HCT116 (cell line): ENCODE measurements at regions not wholly inside any gene's neighbourhood (a gene's known extent, or its start where the extent isn't known, plus 50 kb on each side); places are given as distances from the start of the nearest gene placed in this dataset.

Source experiments
- ATAC-seq: fragments of 200-7000 bp; cut with Tn5 transposase; 2 replicates; pipeline ENCODE4 v1.9.1; 2020; ENCODE audit warnings: mild to moderate bottlenecking, moderate library complexity
- BruUV-seq: library from RNA; stranded (reverse); fragments of 400-500 nt; replicated peaks from 2 replicates; lab custom pipeline; 2021; lab: Mats Ljungman, UMichigan
- CTCF ChIA-PET: fragments of 300-600 bp; sonication (Branson Sonifier 250); formaldehyde crosslinking; loops from one replicate; lab custom pipeline; 2021; ENCODE audit warnings: antibody characterized with exemption; lab: Charles Lee
- POLR2A ChIA-PET: fragments of 300-600, 350-600 bp; sonication (Branson Sonifier 250); formaldehyde crosslinking; loops from one replicate; lab custom pipeline; 2021; ENCODE audit warnings: antibody characterized with exemption; lab: Charles Lee
- RAD21 ChIA-PET, 2 experiments: fragments of 300-600 bp; sonication (Branson Sonifier 250); formaldehyde crosslinking; loops; one replicate each; lab custom pipeline; 2023; ENCODE audit warnings: low total read pairs in 2 of 2; ENCODE audit not compliant: uncharacterized antibody in 2 of 2, unreplicated experiment in 2 of 2, low non-redundant PET in 1 of 2; lab: Charles Lee
- DNase-seq: peaks from one replicate; pipeline ENCODE4 v3.0.0-alpha.2; 2010; ENCODE audit warnings: low read depth, low spot score
- H2AFZ ChIP-seq: fragments of 200-600 bp; shearing (Covaris generic), sonication (generic); 2 replicates; pipeline ENCODE4 v1.6.1; 2017; ENCODE audit warnings: low read depth, mixed run types, mixed read lengths, antibody characterized with exemption, low read length; ENCODE audit not compliant: poor library complexity, severe bottlenecking
- H3K27ac ChIP-seq: 2 replicates; pipeline ENCODE4 v1.5.1; 2012; ENCODE audit warnings: low read depth, low read length
- H3K27me3 ChIP-seq: fragments of 200-600 bp; sonication (generic); 2 replicates; pipeline ENCODE4 v1.6.1; 2016; ENCODE audit warnings: mixed run types, low read length, mixed read lengths; ENCODE audit not compliant: insufficient read depth
- H3K36me3 ChIP-seq, 2 experiments: fragments of 200-500 bp in 1 of 2; fragments of 200-600 bp in 1 of 2; sonication (Bioruptor generic) in 1 of 2; sonication (generic) in 1 of 2; 2 replicates each; pipeline versions ENCODE4 v1.5.1 to v1.6.1; 2014 to 2016; ENCODE audit warnings: low read length in 2 of 2, inconsistent platforms in 1 of 2, mixed read lengths in 1 of 2, mixed run types in 1 of 2; ENCODE audit not compliant: insufficient read depth in 2 of 2, control insufficient read depth in 1 of 2
- H3K4me1 ChIP-seq, 2 experiments: fragments of 200-600 bp in 1 of 2; sonication (generic) in 1 of 2; 2 replicates each; pipeline versions ENCODE4 v1.5.1 to v1.6.1; 2012 to 2017; ENCODE audit warnings: low read length in 2 of 2, inconsistent platforms in 1 of 2, mild to moderate bottlenecking in 1 of 2, mixed read lengths in 1 of 2, mixed run types in 1 of 2, moderate library complexity in 1 of 2; ENCODE audit not compliant: insufficient read depth in 2 of 2, control insufficient read depth in 1 of 2
- H3K4me2 ChIP-seq: fragments of 200-600 bp; sonication (generic); 2 replicates; pipeline ENCODE4 v1.6.1; 2017; ENCODE audit warnings: mixed run types, low read length, mixed read lengths
- H3K4me3 ChIP-seq, 2 experiments: fragments of 200-600 bp in 1 of 2; sonication (generic) in 1 of 2; replicated peaks in 1 of 2; 2 replicates each; pipeline ENCODE4 v1.5.1; 2011 to 2016; ENCODE audit warnings: low read length in 2 of 2, control low read depth in 1 of 2, low read depth in 1 of 2, mild to moderate bottlenecking in 1 of 2, mixed read lengths in 1 of 2, mixed run types in 1 of 2
- H3K79me2 ChIP-seq: fragments of 200-600 bp; sonication (generic); 2 replicates; pipeline ENCODE4 v1.6.1; 2017; ENCODE audit warnings: mild to moderate bottlenecking, mixed run types, low read length, moderate library complexity, mixed read lengths; ENCODE audit not compliant: insufficient read depth
- H3K9ac ChIP-seq: fragments of 200-600 bp; sonication (generic); 2 replicates; pipeline ENCODE4 v1.6.1; 2016; ENCODE audit warnings: low read length, mixed read lengths
- H3K9me2 ChIP-seq: fragments of 200-600 bp; sonication (generic), shearing (Covaris generic); 2 replicates; pipeline ENCODE4 v1.6.1; 2017; ENCODE audit warnings: mixed run types, mild to moderate bottlenecking, moderate library complexity; ENCODE audit not compliant: insufficient read depth
- H3K9me3 ChIP-seq, 2 experiments: fragments of 200-500 bp in 1 of 2; fragments of 200-600 bp in 1 of 2; sonication (Bioruptor generic) in 1 of 2; sonication (generic) in 1 of 2; 2 replicates each; pipeline ENCODE4 v1.6.1; 2014 to 2017; ENCODE audit warnings: low read length in 2 of 2, mixed read lengths in 2 of 2, inconsistent platforms in 1 of 2, low read depth in 1 of 2, mild to moderate bottlenecking in 1 of 2, mixed run types in 1 of 2, moderate library complexity in 1 of 2; ENCODE audit not compliant: control insufficient read depth in 1 of 2, insufficient read depth in 1 of 2
- H4K20me1 ChIP-seq: fragments of 200-600 bp; sonication (generic), shearing (Covaris generic); 2 replicates; pipeline ENCODE4 v1.6.1; 2017; ENCODE audit warnings: mixed run types, mild to moderate bottlenecking, moderate library complexity; ENCODE audit not compliant: insufficient read depth
- CEBPB ChIP-seq: IDR thresholded peaks from 2 replicates; pipeline ENCODE4 v1.6.1; 2012; ENCODE audit warnings: low read depth
- EZH2 ChIP-seq: fragments of 200-600 bp; sonication (generic); IDR thresholded peaks from 2 replicates; pipeline ENCODE4 v1.6.1; 2017; ENCODE audit warnings: antibody characterized with exemption, mixed run types
- FOSL1 ChIP-seq: IDR thresholded peaks from 2 replicates; pipeline ENCODE4 v1.6.1; 2012; ENCODE audit warnings: low read depth
- POLR2AphosphoS5 ChIP-seq: IDR thresholded peaks from 2 replicates; pipeline ENCODE4 v1.6.1; 2011; ENCODE audit warnings: mild to moderate bottlenecking, low read depth, low read length, moderate library complexity
- RAD21 ChIP-seq: IDR thresholded peaks from 2 replicates; pipeline ENCODE4 v1.6.1; 2012; ENCODE audit warnings: low read depth, mild to moderate bottlenecking
- SP1 ChIP-seq: IDR thresholded peaks from 2 replicates; pipeline ENCODE4 v1.6.1; 2012; ENCODE audit warnings: low read depth
- TCF7L2 ChIP-seq: IDR thresholded peaks from 2 replicates; pipeline ENCODE4 v1.7.0; 2011; ENCODE audit warnings: borderline replicate concordance, inconsistent platforms; ENCODE audit not compliant: insufficient read depth, insufficient read length; ENCODE audit errors: extremely low read depth
- intact Hi-C: fragments of 100-400 bp; cut with micrococcal nuclease; formaldehyde crosslinking; loops from 2 replicates; pipeline ENCODE4 v1.10.0; 2022
- TF ChIP-seq, protein P1 (sequence below): IDR thresholded peaks from 2 replicates; pipeline ENCODE4 v1.6.1; 2012; ENCODE audit warnings: low read depth
- TF ChIP-seq, protein P2 (sequence below): IDR thresholded peaks from 2 replicates; pipeline ENCODE4 v1.6.1; 2011; ENCODE audit warnings: mild to moderate bottlenecking, low read length, moderate library complexity; ENCODE audit not compliant: insufficient replicate concordance; ENCODE audit errors: extremely low read depth
- TF ChIP-seq, protein P3 (sequence below): IDR thresholded peaks from 2 replicates; pipeline ENCODE4 v1.6.1; 2012

DNA sequence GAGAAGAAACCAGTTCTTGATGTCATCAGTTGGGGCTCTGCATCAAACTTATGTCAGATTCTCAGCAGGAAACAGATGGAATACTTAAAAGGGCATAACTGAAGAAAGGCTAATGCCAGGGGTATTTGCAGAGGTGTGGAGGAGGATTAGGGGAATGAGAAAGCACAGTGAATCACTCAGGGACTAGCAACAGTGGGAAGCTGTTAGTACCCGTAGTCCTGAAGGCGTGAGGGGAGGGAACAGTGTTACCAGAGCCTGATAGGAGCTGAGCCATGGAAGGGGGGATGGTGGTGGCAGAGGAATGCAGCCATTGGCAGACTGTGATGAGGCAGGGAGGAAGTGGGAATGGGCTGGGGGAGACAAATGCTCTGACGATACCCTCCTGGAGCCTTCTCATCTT, 162.3 kb downstream of the UTP18 start:
- Histone ChIP-seq H3K9ac (no peak overlapping the region), H3K4me2 (no peak overlapping the region), H3K4me1 (no peaks in the 10 kb centered on the region), H3K79me2 (no peaks in the 10 kb centered on the region), H3K9me2 (no peaks in the 10 kb centered on the region), H2AFZ (no peak overlapping the region), H3K27me3 (peaks cover 32% of the 10 kb centered on the region), H3K9me3 (no peaks in the 10 kb centered on the region), H3K4me3 (no peak overlapping the region), H4K20me1 (no peaks in the 10 kb centered on the region), H3K36me3 (no peaks in the 10 kb centered on the region), H3K27ac (no peak overlapping the region)
- no TSS peak for BruUV-seq
- DNase-seq, result no peak
- intact Hi-C loops, result no loop called here
- ChIA-PET POLR2A (interaction anchor here (0.6 kb wide), 1 partner anchor 13 kb away, joined by 3 read pairs; no protein-coding TSS in a partner anchor), CTCF (interaction anchor here (1.3 to 3.0 kb wide), 2 partner anchors 13 to 38 kb away, joined by 8 to 22 read pairs; no protein-coding TSS in a partner anchor), RAD21 (no interaction called here)
- TF ChIP-seq SP1 (no peak), TCF7L2 (no peak)
- TF ChIP-seq, protein P1, sequence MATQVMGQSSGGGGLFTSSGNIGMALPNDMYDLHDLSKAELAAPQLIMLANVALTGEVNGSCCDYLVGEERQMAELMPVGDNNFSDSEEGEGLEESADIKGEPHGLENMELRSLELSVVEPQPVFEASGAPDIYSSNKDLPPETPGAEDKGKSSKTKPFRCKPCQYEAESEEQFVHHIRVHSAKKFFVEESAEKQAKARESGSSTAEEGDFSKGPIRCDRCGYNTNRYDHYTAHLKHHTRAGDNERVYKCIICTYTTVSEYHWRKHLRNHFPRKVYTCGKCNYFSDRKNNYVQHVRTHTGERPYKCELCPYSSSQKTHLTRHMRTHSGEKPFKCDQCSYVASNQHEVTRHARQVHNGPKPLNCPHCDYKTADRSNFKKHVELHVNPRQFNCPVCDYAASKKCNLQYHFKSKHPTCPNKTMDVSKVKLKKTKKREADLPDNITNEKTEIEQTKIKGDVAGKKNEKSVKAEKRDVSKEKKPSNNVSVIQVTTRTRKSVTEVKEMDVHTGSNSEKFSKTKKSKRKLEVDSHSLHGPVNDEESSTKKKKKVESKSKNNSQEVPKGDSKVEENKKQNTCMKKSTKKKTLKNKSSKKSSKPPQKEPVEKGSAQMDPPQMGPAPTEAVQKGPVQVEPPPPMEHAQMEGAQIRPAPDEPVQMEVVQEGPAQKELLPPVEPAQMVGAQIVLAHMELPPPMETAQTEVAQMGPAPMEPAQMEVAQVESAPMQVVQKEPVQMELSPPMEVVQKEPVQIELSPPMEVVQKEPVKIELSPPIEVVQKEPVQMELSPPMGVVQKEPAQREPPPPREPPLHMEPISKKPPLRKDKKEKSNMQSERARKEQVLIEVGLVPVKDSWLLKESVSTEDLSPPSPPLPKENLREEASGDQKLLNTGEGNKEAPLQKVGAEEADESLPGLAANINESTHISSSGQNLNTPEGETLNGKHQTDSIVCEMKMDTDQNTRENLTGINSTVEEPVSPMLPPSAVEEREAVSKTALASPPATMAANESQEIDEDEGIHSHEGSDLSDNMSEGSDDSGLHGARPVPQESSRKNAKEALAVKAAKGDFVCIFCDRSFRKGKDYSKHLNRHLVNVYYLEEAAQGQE, result no peak
- ATAC-seq, result no peak

DNA sequence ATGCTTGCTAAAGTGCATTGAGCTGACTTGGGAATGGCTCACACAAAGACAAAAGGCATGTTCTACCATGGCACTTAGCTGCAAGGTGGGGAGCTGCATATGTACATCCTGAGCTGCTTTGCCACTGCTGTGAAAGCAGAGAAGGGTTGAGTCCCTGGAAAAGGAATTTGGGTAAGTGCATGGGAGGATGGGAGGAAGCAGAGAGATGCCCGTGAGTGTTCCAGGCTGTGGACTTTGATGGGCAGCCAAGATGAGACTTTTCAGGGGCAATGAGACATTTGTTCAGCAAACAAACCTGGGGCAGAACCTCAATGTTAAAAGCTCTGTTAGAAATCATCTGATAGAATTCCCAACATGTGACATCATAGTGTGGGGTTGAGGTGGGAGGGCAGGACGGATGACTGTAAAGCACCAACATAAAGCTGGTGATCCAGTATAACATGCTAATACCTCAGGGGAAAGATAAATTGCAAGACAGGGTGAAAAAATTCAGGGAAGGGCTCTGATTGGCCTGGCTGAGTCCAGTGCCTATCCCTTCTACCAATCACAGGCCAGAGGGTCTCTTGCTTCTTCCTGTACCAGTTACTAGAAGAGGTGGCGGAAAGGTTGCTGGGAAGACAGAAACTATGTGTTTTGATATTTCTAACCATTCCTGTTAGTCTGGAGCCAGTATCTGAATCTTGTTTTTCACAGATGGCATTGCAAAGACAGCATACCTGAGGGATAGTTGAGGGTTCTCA, 163.2 kb downstream of the UTP18 start:
- ChIA-PET POLR2A (interaction anchor here (0.5 to 0.6 kb wide), 2 partner anchors 12 to 84 kb away, joined by 3 read pairs; no protein-coding TSS in a partner anchor), RAD21 (no interaction called here), CTCF (interaction anchor here (1.3 to 3.0 kb wide), 2 partner anchors 12 to 37 kb away, joined by 8 to 22 read pairs; no protein-coding TSS in a partner anchor)
- ATAC-seq, result no peak
- Histone ChIP-seq H3K27me3 (peaks cover 23% of the 10 kb centered on the region), H3K4me3 (no peak overlapping the region), H3K9ac (no peak overlapping the region), H3K4me2 (no peak overlapping the region), H3K36me3 (no peaks in the 10 kb centered on the region), H3K27ac (no peak overlapping the region), H2AFZ (no peak overlapping the region), H3K79me2 (no peaks in the 10 kb centered on the region), H3K9me3 (no peaks in the 10 kb centered on the region), H3K9me2 (no peaks in the 10 kb centered on the region), H3K4me1 (no peaks in the 10 kb centered on the region), H4K20me1 (no peaks in the 10 kb centered on the region)
- no TSS peak for BruUV-seq
- intact Hi-C loops, result no loop called here
- no peak for DNase-seq
- TF ChIP-seq EZH2, result no peak
- no peak for TF ChIP-seq CEBPB
- no peak for TF ChIP-seq POLR2AphosphoS5
- no peak for TF ChIP-seq FOSL1
- TF ChIP-seq, protein P2, sequence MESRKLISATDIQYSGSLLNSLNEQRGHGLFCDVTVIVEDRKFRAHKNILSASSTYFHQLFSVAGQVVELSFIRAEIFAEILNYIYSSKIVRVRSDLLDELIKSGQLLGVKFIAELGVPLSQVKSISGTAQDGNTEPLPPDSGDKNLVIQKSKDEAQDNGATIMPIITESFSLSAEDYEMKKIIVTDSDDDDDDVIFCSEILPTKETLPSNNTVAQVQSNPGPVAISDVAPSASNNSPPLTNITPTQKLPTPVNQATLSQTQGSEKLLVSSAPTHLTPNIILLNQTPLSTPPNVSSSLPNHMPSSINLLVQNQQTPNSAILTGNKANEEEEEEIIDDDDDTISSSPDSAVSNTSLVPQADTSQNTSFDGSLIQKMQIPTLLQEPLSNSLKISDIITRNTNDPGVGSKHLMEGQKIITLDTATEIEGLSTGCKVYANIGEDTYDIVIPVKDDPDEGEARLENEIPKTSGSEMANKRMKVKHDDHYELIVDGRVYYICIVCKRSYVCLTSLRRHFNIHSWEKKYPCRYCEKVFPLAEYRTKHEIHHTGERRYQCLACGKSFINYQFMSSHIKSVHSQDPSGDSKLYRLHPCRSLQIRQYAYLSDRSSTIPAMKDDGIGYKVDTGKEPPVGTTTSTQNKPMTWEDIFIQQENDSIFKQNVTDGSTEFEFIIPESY, result no peak
- TF ChIP-seq, protein P3, sequence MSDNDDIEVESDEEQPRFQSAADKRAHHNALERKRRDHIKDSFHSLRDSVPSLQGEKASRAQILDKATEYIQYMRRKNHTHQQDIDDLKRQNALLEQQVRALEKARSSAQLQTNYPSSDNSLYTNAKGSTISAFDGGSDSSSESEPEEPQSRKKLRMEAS, result no peak
- TF ChIP-seq RAD21, result no peak
